Endothelial cell of umbilical vein (primary cell): ENCODE measurements at regions not wholly inside any gene's neighbourhood (a gene's known extent, or its start where the extent isn't known, plus 50 kb on each side); places are given as distances from the start of the nearest gene placed in this dataset.

Source experiments
- BruUV-seq: library from RNA; stranded (reverse); fragments of 400-500 nt; replicated peaks from 2 replicates; lab custom pipeline; 2021; lab: Mats Ljungman, UMichigan
- CTCF ChIA-PET: fragments of 300-600, 350-600 bp; sonication (Branson Sonifier 250); formaldehyde crosslinking; loops from one replicate; lab custom pipeline; 2021; ENCODE audit warnings: antibody characterized with exemption, inconsistent platforms; lab: Charles Lee
- POLR2A ChIA-PET: fragments of 300-600, 350-600 bp; sonication (Branson Sonifier 250); formaldehyde crosslinking; loops from one replicate; lab custom pipeline; 2021; ENCODE audit warnings: antibody characterized with exemption, inconsistent platforms; lab: Charles Lee
- DNase-seq: peaks from one replicate; pipeline ENCODE4 v3.0.0-alpha.2; 2011; ENCODE audit warnings: low read depth, low spot score
- FAIRE-seq: peaks from 2 replicates; lab custom pipeline; 2011; peaks lifted over from hg19 to GRCh38; lab: Jason Lieb, UNC
- H2AFZ ChIP-seq: 2 replicates; pipeline ENCODE4 v1.6.0; 2012; ENCODE audit warnings: low read depth, low read length, control low read depth, inconsistent platforms
- H3K27ac ChIP-seq: 2 replicates; pipeline ENCODE4 v1.5.1; 2011; ENCODE audit warnings: low read depth, mild to moderate bottlenecking, control low read depth, low read length, moderate library complexity; ENCODE audit not compliant: insufficient read depth
- H3K27me3 ChIP-seq, 2 experiments: 2 replicates each; pipeline versions ENCODE4 v1.6.0 to v1.6.1; 2011; ENCODE audit warnings: low read length in 2 of 2, mixed read lengths in 1 of 2; ENCODE audit not compliant: control insufficient read depth in 2 of 2, insufficient read depth in 2 of 2
- H3K36me3 ChIP-seq, 2 experiments: 2 replicates in 1 of 2; 3 replicates in 1 of 2; pipeline ENCODE4 v1.5.1; 2011; ENCODE audit warnings: low read length in 2 of 2, mild to moderate bottlenecking in 1 of 2, moderate library complexity in 1 of 2; ENCODE audit not compliant: control insufficient read depth in 2 of 2, insufficient read depth in 2 of 2; ENCODE audit errors: extremely low read depth in 1 of 2
- H3K4me1 ChIP-seq: 3 replicates; pipeline ENCODE4 v1.5.1; 2011; ENCODE audit warnings: mild to moderate bottlenecking, low read length; ENCODE audit not compliant: control insufficient read depth, insufficient read depth; ENCODE audit errors: extremely low read depth
- H3K4me2 ChIP-seq: 2 replicates; pipeline ENCODE4 v1.6.1; 2011; ENCODE audit warnings: low read length, control low read depth, mixed read lengths; ENCODE audit not compliant: insufficient read depth
- H3K4me3 ChIP-seq, 3 experiments: fragments of 200-600 bp in 1 of 3; sonication (generic), shearing (Covaris generic) in 1 of 3; replicated peaks in 1 of 3; 2 replicates each; pipeline ENCODE4 v1.5.1; 2011 to 2016; ENCODE audit warnings: control low read depth in 3 of 3, low read length in 3 of 3, mild to moderate bottlenecking in 2 of 3, inconsistent platforms in 1 of 3, low read depth in 1 of 3, moderate library complexity in 1 of 3; ENCODE audit not compliant: insufficient read depth in 1 of 3
- H3K79me2 ChIP-seq: 2 replicates; pipeline ENCODE4 v1.6.0; 2012; ENCODE audit warnings: low read length, inconsistent platforms; ENCODE audit not compliant: control insufficient read depth, insufficient read depth
- H3K9ac ChIP-seq: replicated peaks from 2 replicates; pipeline ENCODE3; 2011; ENCODE audit warnings: low read length, control low read depth; ENCODE audit not compliant: insufficient read depth; ENCODE audit errors: extremely low read depth
- H3K9me1 ChIP-seq: replicated peaks from 3 replicates; pipeline ENCODE4 v1.6.0; 2011; ENCODE audit warnings: mild to moderate bottlenecking, low read length; ENCODE audit not compliant: control insufficient read depth, insufficient read depth; ENCODE audit errors: extremely low read depth
- H3K9me3 ChIP-seq: replicated peaks from 2 replicates; pipeline ENCODE4 v1.5.1; 2012; ENCODE audit warnings: low read length, inconsistent platforms; ENCODE audit not compliant: control insufficient read depth, insufficient read depth
- H4K20me1 ChIP-seq: replicated peaks from 2 replicates; pipeline ENCODE3; 2011; ENCODE audit warnings: mild to moderate bottlenecking, low read length; ENCODE audit not compliant: control insufficient read depth, insufficient read depth; ENCODE audit errors: extremely low read depth
- EZH2 ChIP-seq: IDR thresholded peaks from 2 replicates; pipeline ENCODE4 v1.6.1; 2012; ENCODE audit warnings: borderline replicate concordance, low read depth, mild to moderate bottlenecking, moderate library complexity, low read length, inconsistent platforms; ENCODE audit not compliant: severe bottlenecking
- FOS ChIP-seq: IDR thresholded peaks from 2 replicates; pipeline ENCODE4 v1.6.1; 2011; ENCODE audit warnings: mild to moderate bottlenecking, low read length, moderate library complexity, borderline replicate concordance; ENCODE audit not compliant: insufficient read depth
- GATA2 ChIP-seq: IDR thresholded peaks from 2 replicates; pipeline ENCODE4 v1.7.0; 2011; ENCODE audit warnings: low read depth, mild to moderate bottlenecking, moderate library complexity, mixed read lengths, low read length; ENCODE audit not compliant: insufficient read length, insufficient read depth
- JUN ChIP-seq: IDR thresholded peaks from 2 replicates; pipeline ENCODE4 v1.6.1; 2011; ENCODE audit warnings: borderline replicate concordance, low read depth; ENCODE audit not compliant: insufficient read length, insufficient read depth
- MAX ChIP-seq: IDR thresholded peaks from 2 replicates; pipeline ENCODE4 v1.6.1; 2011; ENCODE audit not compliant: insufficient read depth, insufficient read length
- MYC ChIP-seq: IDR thresholded peaks from one replicate; pipeline ENCODE4 v1.6.1; 2011; ENCODE audit warnings: mild to moderate bottlenecking, low read depth, low read length
- POLR2A ChIP-seq: IDR thresholded peaks from 2 replicates; pipeline ENCODE4 v1.6.1; 2012; ENCODE audit warnings: low read depth, mild to moderate bottlenecking, control low read depth, low read length
- POLR2AphosphoS5 ChIP-seq: IDR thresholded peaks from 2 replicates; pipeline ENCODE4 v1.6.1; 2012; ENCODE audit warnings: low read depth, mild to moderate bottlenecking, control low read depth, low read length, moderate library complexity; ENCODE audit not compliant: insufficient read depth
- dilution Hi-C: fragments of 300-500 bp; cut with MboI; formaldehyde crosslinking; loops from one replicate; pipeline ENCODE4 v1.15.0; 2019; ENCODE audit warnings: low sequenced_read_pairs; ENCODE audit not compliant: extremely low pct_ligation_motif_present
- intact Hi-C: fragments of 100-400 bp; cut with micrococcal nuclease; formaldehyde crosslinking; loops from one replicate; pipeline ENCODE4 v1.10.0; 2022
- TF ChIP-seq, protein P1 (sequence below), 2 donors: IDR thresholded peaks; 1 replicate in 1 of 2; 2 replicates in 1 of 2; pipeline ENCODE4 v1.5.1; 2011; ENCODE audit warnings: low read length in 2 of 2, mild to moderate bottlenecking in 2 of 2, moderate library complexity in 2 of 2, control low read depth in 1 of 2, inconsistent platforms in 1 of 2, low read depth in 1 of 2; ENCODE audit not compliant: insufficient read depth in 1 of 2; ENCODE audit errors: extremely low read depth in 1 of 2

GRCh38 chr5:24208686-24209106 is 436.1 kb downstream of the CDH10 start:
- TF ChIP-seq MAX (no peak), GATA2 (no peak), FOS (no peak), JUN (no peak), POLR2A (no peak), MYC (no peak), EZH2 (no peak), POLR2AphosphoS5 (no peak)
- TF ChIP-seq, protein P1, sequence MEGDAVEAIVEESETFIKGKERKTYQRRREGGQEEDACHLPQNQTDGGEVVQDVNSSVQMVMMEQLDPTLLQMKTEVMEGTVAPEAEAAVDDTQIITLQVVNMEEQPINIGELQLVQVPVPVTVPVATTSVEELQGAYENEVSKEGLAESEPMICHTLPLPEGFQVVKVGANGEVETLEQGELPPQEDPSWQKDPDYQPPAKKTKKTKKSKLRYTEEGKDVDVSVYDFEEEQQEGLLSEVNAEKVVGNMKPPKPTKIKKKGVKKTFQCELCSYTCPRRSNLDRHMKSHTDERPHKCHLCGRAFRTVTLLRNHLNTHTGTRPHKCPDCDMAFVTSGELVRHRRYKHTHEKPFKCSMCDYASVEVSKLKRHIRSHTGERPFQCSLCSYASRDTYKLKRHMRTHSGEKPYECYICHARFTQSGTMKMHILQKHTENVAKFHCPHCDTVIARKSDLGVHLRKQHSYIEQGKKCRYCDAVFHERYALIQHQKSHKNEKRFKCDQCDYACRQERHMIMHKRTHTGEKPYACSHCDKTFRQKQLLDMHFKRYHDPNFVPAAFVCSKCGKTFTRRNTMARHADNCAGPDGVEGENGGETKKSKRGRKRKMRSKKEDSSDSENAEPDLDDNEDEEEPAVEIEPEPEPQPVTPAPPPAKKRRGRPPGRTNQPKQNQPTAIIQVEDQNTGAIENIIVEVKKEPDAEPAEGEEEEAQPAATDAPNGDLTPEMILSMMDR (IDR thresholded peaks at IDR 0.05; ENCODE audit: extremely low read depth in 1 of 2, insufficient read depth in 1 of 2, low read depth in 1 of 2, low read length in 2 of 2) = no peak
- Histone ChIP-seq H2AFZ (no peak overlapping the region), H3K9me1 (no peaks in the 10 kb centered on the region), H3K27ac (no peak overlapping the region), H3K27me3 (no peaks in the 10 kb centered on the region), H3K79me2 (no peaks in the 10 kb centered on the region), H3K4me3 (no peak overlapping the region), H3K36me3 (no peaks in the 10 kb centered on the region), H3K4me2 (no peak overlapping the region), H3K4me1 (no peaks in the 10 kb centered on the region), H4K20me1 (no peaks in the 10 kb centered on the region), H3K9me3 (no peaks in the 10 kb centered on the region), H3K9ac (no peak overlapping the region)
- ChIA-PET POLR2A (no interaction called here), CTCF (no interaction called here)
- intact Hi-C loops (no loop called here), dilution Hi-C loops (no loop called here)
- FAIRE-seq = no peak
- no TSS peak for BruUV-seq
- DNase-seq = no peak
